ENCODE measurements at regions not wholly inside any gene's neighbourhood (a gene's known extent, or its start where the extent isn't known, plus 50 kb on each side); places are given as distances from the start of the nearest gene placed in this dataset.

- DNase-seq (ENCODE audit: low read depth in 2 of 2): no peak
Measured at GRCh38 chr2:234306426-234307173, 190.3 kb downstream of the ARL4C start.

- no peak for DNase-seq (ENCODE audit: low read depth in 2 of 2)
Measured at GRCh38 chr2:234305846-234306245, 191.0 kb downstream of the ARL4C start.

GRCh38 chr2:234304950-234305349 lies 191.9 kb downstream of the ARL4C start:
- DNase-seq (ENCODE audit: low read depth in 2 of 2): no peak

DNA sequence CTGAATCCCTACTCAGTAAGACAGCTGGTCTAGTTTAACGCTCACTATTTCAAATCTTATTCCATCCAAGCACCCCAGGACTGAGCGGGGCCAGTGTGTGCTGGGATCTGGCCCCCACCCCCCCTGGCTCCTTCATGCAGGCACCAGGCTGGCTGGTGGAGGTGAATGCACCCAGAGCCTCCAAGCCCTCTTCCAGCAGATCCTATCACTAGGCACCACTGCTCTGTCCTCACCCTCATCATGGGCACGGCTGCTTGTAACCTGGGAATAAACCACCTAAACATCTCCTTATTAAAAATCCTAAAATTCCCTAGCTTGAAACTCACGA lies 194.3 kb downstream of the ARL4C start:
- DNase-seq (ENCODE audit: low read depth in 2 of 2): no peak

DNA sequence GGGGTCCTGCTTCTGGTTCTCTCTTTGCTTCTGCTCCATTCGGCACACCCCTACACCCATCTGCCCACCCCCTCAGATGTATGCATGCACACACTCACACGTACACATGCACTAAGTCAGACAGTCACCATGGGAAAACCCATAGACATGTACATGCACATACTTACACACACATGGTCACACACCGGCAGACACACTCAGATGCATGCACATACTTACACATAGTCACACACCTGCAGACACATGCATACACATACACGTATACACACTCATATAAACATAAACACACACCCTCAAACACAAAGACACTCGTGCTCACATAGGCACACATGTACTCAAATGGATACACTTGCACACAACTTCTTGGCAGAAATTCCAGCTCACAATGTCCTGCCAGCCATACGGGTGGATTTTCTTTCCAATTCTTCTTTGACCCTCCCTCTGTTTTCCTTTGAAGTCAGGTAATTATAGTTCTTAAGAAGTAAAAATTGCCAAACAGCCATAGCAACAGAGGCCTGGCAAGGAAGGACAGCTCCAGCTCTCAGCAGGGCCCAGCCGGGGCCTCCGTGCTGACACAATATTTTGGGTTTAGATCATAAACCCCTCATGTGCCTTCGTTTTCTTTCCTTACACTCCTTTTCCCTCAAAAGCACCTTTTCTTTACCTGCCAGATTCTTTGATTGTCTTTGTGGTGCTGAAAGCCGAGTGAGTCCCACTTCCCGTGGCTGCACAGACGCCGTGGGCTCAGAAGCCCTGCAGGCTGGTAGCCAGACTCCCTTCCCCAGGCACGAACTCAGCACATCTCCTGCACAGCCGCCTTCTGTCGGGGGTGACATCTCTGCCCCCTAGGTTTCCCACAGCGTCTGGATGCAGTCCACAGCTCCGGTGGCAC lies 195.7 kb downstream of the ARL4C start:
- DNase-seq (ENCODE audit: low read depth in 2 of 2): no peak

GRCh38 chr2:234300391-234300925 lies 196.4 kb downstream of the ARL4C start:
- DNase-seq (ENCODE audit: low read depth in 2 of 2): no peak

DNA sequence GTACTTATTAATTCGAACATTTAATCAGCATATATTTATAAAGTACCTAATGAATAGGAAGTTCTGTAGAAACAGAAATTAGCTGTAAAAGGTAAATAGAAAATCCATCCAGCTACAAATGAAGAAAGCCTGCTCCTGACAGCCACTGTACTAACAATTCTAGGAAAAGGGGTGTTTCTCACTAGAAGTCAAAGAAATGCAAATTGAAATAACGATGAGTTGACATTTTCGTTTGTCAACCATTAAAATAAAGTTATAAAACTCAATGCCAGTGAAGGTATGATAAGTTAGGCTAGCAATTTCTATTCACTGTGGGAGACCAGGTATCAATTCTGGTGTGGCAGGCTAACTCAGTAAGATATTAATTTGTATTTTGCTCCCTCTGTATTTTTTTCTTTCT lies 198.0 kb downstream of the ARL4C start:
- no peak for DNase-seq (ENCODE audit: low read depth in 2 of 2)

- no peak for DNase-seq (ENCODE audit: low read depth in 2 of 2)
Measured at GRCh38 chr2:234296991-234297390, 199.9 kb downstream of the ARL4C start.

GRCh38 chr2:234293973-234294372 lies 202.9 kb downstream of the ARL4C start:
- DNase-seq (ENCODE audit: low read depth in 2 of 2): no peak

DNA sequence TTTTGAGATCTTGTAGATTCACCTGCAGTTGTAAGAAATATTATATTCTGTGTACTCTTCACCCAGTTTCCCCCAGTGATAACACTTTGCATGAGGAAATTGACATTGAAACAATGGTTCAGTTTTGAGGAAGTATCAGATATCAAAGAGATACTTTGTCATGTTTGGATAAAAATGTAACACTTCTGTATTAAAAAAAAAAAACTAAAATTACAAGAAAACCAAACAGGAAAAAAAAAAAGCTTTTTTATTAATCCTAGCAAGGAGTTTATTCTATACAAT lies 204.0 kb downstream of the ARL4C start:
- DNase-seq (ENCODE audit: low read depth in 2 of 2): no peak

- DNase-seq (ENCODE audit: low read depth in 2 of 2): no peak
Measured at GRCh38 chr2:234292205-234292961, 204.5 kb downstream of the ARL4C start.

DNA sequence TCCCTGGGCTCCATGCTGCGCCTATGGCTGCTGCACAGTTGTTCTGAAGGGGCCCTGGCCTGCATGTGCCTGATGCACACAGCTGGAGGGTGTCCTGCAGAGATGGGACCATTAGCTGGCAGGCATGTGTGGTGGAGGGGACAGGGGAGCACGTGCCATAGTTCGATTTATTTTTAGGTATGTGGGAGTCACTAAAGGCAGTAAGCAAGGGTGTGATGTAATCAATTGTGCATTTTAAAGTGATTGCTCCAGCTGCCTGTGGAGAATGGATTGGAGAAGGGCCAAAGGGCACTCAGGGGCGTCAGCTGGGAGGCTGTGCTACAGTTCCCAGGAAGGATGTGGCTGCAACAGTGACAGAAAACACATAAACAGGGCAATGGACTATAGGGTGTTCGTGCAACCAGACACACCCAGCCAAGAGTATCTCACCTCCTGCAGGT lies 205.1 kb downstream of the ARL4C start:
- DNase-seq (ENCODE audit: low read depth in 2 of 2): no peak

DNA sequence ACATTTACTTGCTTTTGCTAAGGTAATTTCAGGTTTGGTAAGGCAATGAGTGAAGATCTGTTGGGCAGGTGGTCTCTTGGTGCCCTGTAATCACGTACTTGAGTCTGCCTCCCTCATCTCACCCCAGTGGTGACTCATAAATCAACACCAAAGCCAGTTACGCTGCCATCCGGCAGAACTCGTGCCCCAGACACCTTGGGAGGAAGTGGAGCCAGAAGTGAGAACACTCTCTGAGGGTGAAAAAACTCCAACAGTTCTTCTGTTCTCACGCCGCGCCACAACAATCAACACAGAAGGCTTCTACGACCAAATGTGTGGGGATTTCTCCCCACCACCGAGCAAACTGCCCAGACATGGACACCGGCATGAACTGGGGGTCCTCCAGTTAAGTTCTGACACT lies 206.2 kb downstream of the ARL4C start:
- peak; percentile 66 to 68 for DNase-seq (ENCODE audit: low read depth in 2 of 2)

- DNase-seq (ENCODE audit: low read depth in 2 of 2): peak in 1 of 2 donors; percentile 50
Measured at GRCh38 chr2:234289834-234290590, 206.9 kb downstream of the ARL4C start.

DNA sequence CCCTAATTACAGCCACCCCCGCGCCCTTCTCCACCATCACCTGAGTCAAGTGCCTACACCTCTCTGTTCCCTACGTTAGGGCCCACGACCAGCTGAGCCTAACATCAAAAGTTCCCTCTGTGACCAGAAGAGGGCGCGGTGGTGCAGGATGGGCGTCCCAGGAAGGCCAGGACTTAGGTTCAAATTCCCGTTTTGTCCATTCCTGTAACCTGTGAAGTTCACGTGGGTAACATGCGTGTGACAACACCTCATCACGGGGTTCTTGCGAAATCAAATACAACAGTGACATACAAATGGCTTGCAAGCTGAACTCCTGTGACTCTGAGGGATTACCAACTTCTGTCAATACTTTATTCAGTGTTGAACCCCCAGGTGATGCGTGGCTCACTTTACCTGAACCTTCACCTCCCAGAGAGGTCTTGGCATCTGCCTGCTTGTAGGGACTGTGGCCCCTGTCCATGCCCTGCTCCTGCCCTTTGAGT lies 207.9 kb downstream of the ARL4C start:
- peak in 1 of 2 donors; percentile 69 for DNase-seq (ENCODE audit: low read depth in 2 of 2)

GRCh38 chr2:234287650-234288049 lies 209.2 kb downstream of the ARL4C start:
- no peak for DNase-seq (ENCODE audit: low read depth in 2 of 2)

- DNase-seq (ENCODE audit: low read depth in 2 of 2): no peak
Measured at GRCh38 chr2:234286956-234287355, 209.9 kb downstream of the ARL4C start.

DNA sequence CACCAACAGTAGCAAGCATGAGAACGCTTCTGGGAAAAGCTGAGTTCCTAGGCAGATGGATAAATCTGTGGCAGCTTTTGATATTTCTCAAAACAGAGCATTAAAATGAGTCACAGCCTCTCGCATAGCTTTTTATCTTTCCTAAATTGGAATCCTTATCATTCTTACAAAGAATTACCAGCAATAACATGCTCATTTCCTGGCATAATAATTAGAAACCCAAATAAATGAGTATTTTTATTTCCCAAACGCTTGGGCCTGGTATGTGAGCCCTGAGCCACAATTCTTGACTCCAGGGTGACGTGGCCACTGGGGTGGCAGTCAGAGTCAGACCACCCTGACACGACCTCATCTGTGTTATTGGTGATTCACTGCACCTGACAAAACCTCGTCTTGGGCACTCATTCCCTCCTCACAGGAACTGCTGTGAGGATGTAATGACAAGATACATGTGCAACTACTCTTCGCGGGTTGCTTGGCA lies 210.7 kb downstream of the ARL4C start:
- DNase-seq (ENCODE audit: low read depth in 2 of 2): no peak

GRCh38 chr2:234285541-234285940 lies 211.3 kb downstream of the ARL4C start:
- no peak for DNase-seq (ENCODE audit: low read depth in 2 of 2)

GRCh38 chr2:234279637-234280036 lies 217.2 kb downstream of the ARL4C start:
- no peak for DNase-seq (ENCODE audit: low read depth in 2 of 2)

DNA sequence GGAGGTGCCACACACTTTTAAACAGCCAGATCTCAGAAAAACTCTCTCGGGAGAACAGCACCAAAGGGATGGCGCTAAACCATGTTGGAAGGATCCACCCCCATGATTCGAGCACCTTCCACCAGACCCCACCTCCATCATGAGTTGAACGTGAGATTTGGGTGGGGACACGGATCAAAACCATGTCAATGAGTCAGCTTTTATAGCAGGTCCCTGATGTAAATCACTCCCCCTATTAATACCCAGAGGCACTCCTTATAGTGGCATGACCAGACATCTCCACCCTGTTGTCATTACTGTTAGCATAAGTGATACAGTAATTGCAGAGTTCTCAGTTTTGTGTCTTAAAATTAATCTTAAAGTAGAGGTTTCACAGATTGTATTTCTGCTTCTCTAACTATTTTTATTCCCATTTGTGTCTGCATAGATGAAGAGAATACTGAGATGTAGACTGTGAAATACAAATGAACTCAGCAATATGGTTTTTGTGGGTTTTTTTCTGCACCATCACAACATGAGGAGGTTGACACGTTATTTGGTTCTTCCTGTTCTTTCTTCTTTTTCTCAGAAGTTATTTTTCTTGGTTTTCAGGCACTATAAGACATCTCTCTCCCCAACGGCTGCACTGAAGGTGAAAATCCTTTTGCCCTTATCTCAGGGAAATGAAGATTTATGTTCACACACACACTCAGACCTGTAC lies 218.2 kb downstream of the ARL4C start:
- DNase-seq (ENCODE audit: low read depth in 2 of 2): no peak

Data from stimulated activated CD4-positive, alpha-beta T cell treated with anti-CD3 and anti-CD28 coated beads, Interleukin-15, amount 100 ng/mL, for 48 hours (primary cell).